DND-41 (cell line): ENCODE measurements at regions not wholly inside any gene's neighbourhood (a gene's known extent, or its start where the extent isn't known, plus 50 kb on each side); places are given as distances from the start of the nearest gene placed in this dataset.

Experiments
- ATAC-seq: fragments of 200-7000 bp; cut with Tn5 transposase; 3 replicates; pipeline ENCODE4 v1.9.1; 2021; ENCODE audit warnings: low read depth; ENCODE audit not compliant: insufficient read depth
- DNase-seq: peaks from one replicate; pipeline ENCODE4 v3.0.0-alpha.2; 2020
- H2AFZ ChIP-seq: 2 replicates; pipeline ENCODE4 v1.6.0; 2012; ENCODE audit warnings: low read depth, low read length
- H3K27ac ChIP-seq: 2 replicates; pipeline ENCODE4 v1.5.1; 2012; ENCODE audit warnings: low read length, inconsistent platforms
- H3K27me3 ChIP-seq: fragments of 200-600 bp; sonication (generic); 2 replicates; pipeline ENCODE4 v1.6.0; 2012; ENCODE audit warnings: low read length, mild to moderate bottlenecking, inconsistent platforms; ENCODE audit not compliant: insufficient read depth, poor library complexity
- H3K36me3 ChIP-seq: 2 replicates; pipeline ENCODE4 v1.5.1; 2012; ENCODE audit warnings: low read length, inconsistent platforms; ENCODE audit not compliant: insufficient read depth
- H3K4me1 ChIP-seq: 2 replicates; pipeline ENCODE4 v1.5.1; 2012; ENCODE audit warnings: mild to moderate bottlenecking, low read length; ENCODE audit not compliant: insufficient read depth
- H3K4me2 ChIP-seq: 2 replicates; pipeline ENCODE4 v1.6.0; 2012; ENCODE audit warnings: mild to moderate bottlenecking, moderate library complexity, low read length, inconsistent platforms; ENCODE audit not compliant: insufficient read depth
- H3K4me3 ChIP-seq, 2 experiments: fragments of 200-600 bp in 1 of 2; shearing (Covaris generic) in 1 of 2; 2 replicates each; pipeline ENCODE4 v1.5.1; 2012 to 2016; ENCODE audit warnings: inconsistent platforms in 2 of 2, low read length in 2 of 2, mild to moderate bottlenecking in 2 of 2, low read depth in 1 of 2, moderate library complexity in 1 of 2
- H3K79me2 ChIP-seq: 2 replicates; pipeline ENCODE4 v1.6.0; 2012; ENCODE audit warnings: low read length, inconsistent platforms; ENCODE audit not compliant: insufficient read depth
- H3K9ac ChIP-seq: 2 replicates; pipeline ENCODE4 v1.6.0; 2012; ENCODE audit warnings: low read depth, mild to moderate bottlenecking, inconsistent platforms, low read length, moderate library complexity
- H3K9me3 ChIP-seq: 2 replicates; pipeline ENCODE4 v1.5.1; 2012; ENCODE audit warnings: low read length, moderate library complexity, mild to moderate bottlenecking, inconsistent platforms; ENCODE audit not compliant: insufficient read depth, severe bottlenecking
- H4K20me1 ChIP-seq: 2 replicates; pipeline ENCODE4 v1.6.0; 2012; ENCODE audit warnings: low read length; ENCODE audit not compliant: insufficient read depth
- EZH2 ChIP-seq: IDR thresholded peaks from 3 replicates; pipeline ENCODE4 v1.6.1; 2012; ENCODE audit warnings: borderline replicate concordance, low read depth, mild to moderate bottlenecking, moderate library complexity, low read length, inconsistent platforms; ENCODE audit not compliant: severe bottlenecking
- TF ChIP-seq, protein P1 (sequence below): IDR thresholded peaks from 2 replicates; pipeline ENCODE4 v1.5.1; 2012; ENCODE audit warnings: borderline replicate concordance, low read length, moderate library complexity, mild to moderate bottlenecking; ENCODE audit not compliant: poor library complexity, severe bottlenecking; ENCODE audit errors: extremely low read depth

DNA sequence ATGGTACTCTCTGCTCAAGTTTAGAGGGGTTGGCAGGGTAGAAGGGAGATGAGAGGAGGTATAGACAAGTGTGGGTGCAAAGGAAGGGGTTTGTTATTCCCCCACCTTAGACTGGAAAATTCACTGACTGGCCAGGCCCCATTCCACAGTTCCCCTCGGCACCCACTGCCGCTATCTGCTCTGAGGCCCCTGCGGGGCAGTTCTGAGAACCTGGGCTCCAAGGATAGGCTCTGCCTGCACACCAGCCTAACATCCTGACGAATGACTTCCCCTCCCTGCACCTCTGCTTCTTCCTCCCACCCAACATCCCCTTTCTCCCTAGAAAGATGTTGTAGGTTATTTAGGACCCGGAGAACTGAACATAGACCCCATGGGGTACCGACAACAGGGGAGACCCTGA lies 303.9 kb upstream of the HDAC4 start:
- Histone ChIP-seq H3K27ac (no peak overlapping the region), H4K20me1 (no peaks in the 10 kb centered on the region), H3K36me3 (no peaks in the 10 kb centered on the region), H3K27me3 (no peaks in the 10 kb centered on the region), H3K9ac (no peak overlapping the region), H3K79me2 (no peaks in the 10 kb centered on the region), H3K4me3 (no peak overlapping the region), H2AFZ (no peak overlapping the region), H3K4me1 (no peaks in the 10 kb centered on the region), H3K9me3 (peaks cover 3% of the 10 kb centered on the region), H3K4me2 (no peak overlapping the region)
- no peak for DNase-seq
- no peak for TF ChIP-seq EZH2
- TF ChIP-seq, protein P1, sequence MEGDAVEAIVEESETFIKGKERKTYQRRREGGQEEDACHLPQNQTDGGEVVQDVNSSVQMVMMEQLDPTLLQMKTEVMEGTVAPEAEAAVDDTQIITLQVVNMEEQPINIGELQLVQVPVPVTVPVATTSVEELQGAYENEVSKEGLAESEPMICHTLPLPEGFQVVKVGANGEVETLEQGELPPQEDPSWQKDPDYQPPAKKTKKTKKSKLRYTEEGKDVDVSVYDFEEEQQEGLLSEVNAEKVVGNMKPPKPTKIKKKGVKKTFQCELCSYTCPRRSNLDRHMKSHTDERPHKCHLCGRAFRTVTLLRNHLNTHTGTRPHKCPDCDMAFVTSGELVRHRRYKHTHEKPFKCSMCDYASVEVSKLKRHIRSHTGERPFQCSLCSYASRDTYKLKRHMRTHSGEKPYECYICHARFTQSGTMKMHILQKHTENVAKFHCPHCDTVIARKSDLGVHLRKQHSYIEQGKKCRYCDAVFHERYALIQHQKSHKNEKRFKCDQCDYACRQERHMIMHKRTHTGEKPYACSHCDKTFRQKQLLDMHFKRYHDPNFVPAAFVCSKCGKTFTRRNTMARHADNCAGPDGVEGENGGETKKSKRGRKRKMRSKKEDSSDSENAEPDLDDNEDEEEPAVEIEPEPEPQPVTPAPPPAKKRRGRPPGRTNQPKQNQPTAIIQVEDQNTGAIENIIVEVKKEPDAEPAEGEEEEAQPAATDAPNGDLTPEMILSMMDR: no peak
- no peak for ATAC-seq

DNA sequence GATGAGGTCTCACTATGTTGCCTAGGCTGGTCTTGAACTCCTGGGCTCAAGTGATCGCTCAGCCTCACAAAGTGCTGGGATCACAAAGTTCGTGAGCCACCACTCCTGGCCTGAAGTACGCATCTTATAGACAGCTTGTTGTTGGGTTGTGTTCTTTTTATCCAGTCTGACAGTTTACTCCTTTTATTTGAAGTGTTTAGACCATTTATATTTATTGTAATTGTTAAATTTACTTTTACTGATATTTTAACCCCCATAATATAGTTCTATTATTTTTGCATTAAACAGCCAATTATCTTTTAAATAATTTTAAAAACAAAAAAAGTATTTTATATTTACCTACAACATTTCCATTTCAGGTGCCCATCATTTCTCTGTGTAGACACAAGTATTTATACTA lies 303.0 kb upstream of the HDAC4 start:
- no peaks in the 10 kb centered on the region for H4K20me1 ChIP-seq
- DNase-seq: peak; percentile 2
- no peak for TF ChIP-seq EZH2
- TF ChIP-seq, protein P1: no peak

DNA sequence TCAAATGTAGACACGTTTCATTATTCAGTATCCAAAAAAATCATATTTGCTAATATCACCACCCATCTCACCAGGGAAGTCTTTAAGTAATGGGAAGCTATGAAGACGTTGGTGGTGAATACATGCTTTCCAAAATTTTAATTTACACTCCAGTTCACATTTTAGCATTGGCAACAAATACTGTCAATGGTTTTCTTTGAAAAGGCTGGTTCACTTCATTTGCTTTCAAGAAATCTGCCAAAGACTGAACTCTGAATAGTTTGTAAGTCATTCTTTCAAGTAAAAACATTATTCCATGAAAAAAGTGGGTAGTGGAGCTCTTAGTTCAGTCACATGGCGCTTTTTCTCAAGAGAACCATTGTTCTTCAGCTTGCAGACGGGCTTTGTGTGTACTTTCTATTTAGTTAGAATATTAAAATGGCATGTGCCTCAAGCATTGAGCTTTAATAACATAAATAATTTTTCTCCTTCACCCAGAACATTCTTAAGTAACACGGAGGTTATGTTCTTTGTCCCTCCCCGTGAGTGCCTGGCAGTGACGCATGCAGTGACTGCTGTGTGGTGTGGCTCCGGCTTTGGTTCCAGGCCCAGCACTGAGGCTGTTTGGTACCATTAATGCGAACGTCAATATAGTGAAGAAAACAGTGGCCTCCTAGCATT lies 300.0 kb upstream of the HDAC4 start:
- Histone ChIP-seq H3K27ac (no peak overlapping the region), H3K9ac (no peak overlapping the region), H3K27me3 (no peaks in the 10 kb centered on the region), H4K20me1 (no peaks in the 10 kb centered on the region), H2AFZ (no peak overlapping the region), H3K4me2 (no peak overlapping the region), H3K9me3 (peaks cover 2% of the 10 kb centered on the region), H3K4me1 (no peaks in the 10 kb centered on the region), H3K36me3 (no peaks in the 10 kb centered on the region), H3K4me3 (no peak overlapping the region), H3K79me2 (no peaks in the 10 kb centered on the region)
- TF ChIP-seq, protein P1: no peak
- no peak for TF ChIP-seq EZH2
- ATAC-seq (no peak), DNase-seq (no peak)

More for the DNA sequence above, 303.0 kb upstream of the HDAC4 start:
- no peaks in the 10 kb centered on the region for H3K36me3 ChIP-seq
- H3K4me1 ChIP-seq: no peaks in the 10 kb centered on the region
- no peak overlapping the region for H3K27ac ChIP-seq
- no peak overlapping the region for H2AFZ ChIP-seq
- H3K4me3 ChIP-seq: no peak overlapping the region
- H3K9ac ChIP-seq: no peak overlapping the region
- ATAC-seq: no peak
- no peaks in the 10 kb centered on the region for H3K27me3 ChIP-seq
- no peak overlapping the region for H3K4me2 ChIP-seq
- peaks cover 2% of the 10 kb centered on the region for H3K9me3 ChIP-seq
- no peaks in the 10 kb centered on the region for H3K79me2 ChIP-seq
